GM19328 (cell line): ENCODE measurements at regions not wholly inside any gene's neighbourhood (a gene's known extent, or its start where the extent isn't known, plus 50 kb on each side); places are given as distances from the start of the nearest gene placed in this dataset.
"Not testable (repeated sequence)": the region's sequence is repeated elsewhere in the genome, so short reads cannot be mapped to it uniquely, and the experiment has no call there.

Experiments used
- ATAC-seq: cut with Tn5 transposase; IDR thresholded peaks from one replicate; pipeline ENCODE4 v1.9.1; 2021; ENCODE audit warnings: mild to moderate bottlenecking, moderate library complexity; ENCODE audit not compliant: unreplicated experiment

- ATAC-seq: no peak
These were observed 498.4 kb downstream of the XIRP2 start for GRCh38 chr2:167386694-167387093.

- ATAC-seq: no peak
These were observed 495.4 kb downstream of the XIRP2 start for GRCh38 chr2:167383610-167384194.

- ATAC-seq: no peak
These were observed 493.1 kb downstream of the XIRP2 start for GRCh38 chr2:167381349-167381748.

- ATAC-seq: no peak
These were observed 492.3 kb downstream of the XIRP2 start for GRCh38 chr2:167380555-167380954.

- no peak for ATAC-seq
These were observed 491.8 kb downstream of the XIRP2 start for GRCh38 chr2:167380094-167380493.

- no peak for ATAC-seq
These were observed 480.8 kb downstream of the XIRP2 start for GRCh38 chr2:167369083-167369482.

- ATAC-seq: no peak
These were observed 480.1 kb downstream of the XIRP2 start for GRCh38 chr2:167368371-167368770.

GRCh38 chr2:167365216-167365615 lies 476.9 kb downstream of the XIRP2 start:
- ATAC-seq: no peak

- no peak for ATAC-seq
These were observed 473.1 kb downstream of the XIRP2 start for GRCh38 chr2:167361426-167361825.

GRCh38 chr2:167355821-167356220 lies 467.5 kb downstream of the XIRP2 start:
- no peak for ATAC-seq

GRCh38 chr2:167353605-167354280 lies 465.5 kb downstream of the XIRP2 start:
- ATAC-seq: no peak

GRCh38 chr2:167345559-167345958 lies 457.3 kb downstream of the XIRP2 start:
- no peak for ATAC-seq

GRCh38 chr2:167342769-167343168 lies 454.5 kb downstream of the XIRP2 start:
- no peak for ATAC-seq

GRCh38 chr2:167340322-167340721 lies 452.0 kb downstream of the XIRP2 start:
- ATAC-seq: no peak

GRCh38 chr2:167336213-167336612 lies 447.9 kb downstream of the XIRP2 start:
- ATAC-seq: no peak

GRCh38 chr2:167335541-167335992 lies 447.3 kb downstream of the XIRP2 start:
- no peak for ATAC-seq

GRCh38 chr2:167334146-167334742 lies 446.0 kb downstream of the XIRP2 start:
- ATAC-seq: no peak

GRCh38 chr2:167333245-167333644 lies 445.0 kb downstream of the XIRP2 start:
- ATAC-seq: no peak

- no peak for ATAC-seq
These were observed 444.1 kb downstream of the XIRP2 start for GRCh38 chr2:167332358-167332757.

GRCh38 chr2:167331636-167332232 lies 443.5 kb downstream of the XIRP2 start:
- ATAC-seq: no peak

- not testable (repeated sequence) for ATAC-seq
These were observed 440.5 kb downstream of the XIRP2 start for GRCh38 chr2:167328808-167329207.

- ATAC-seq: no peak
These were observed 434.5 kb downstream of the XIRP2 start for GRCh38 chr2:167322795-167323194.
